Activated naive CD4-positive, alpha-beta T cell treated with anti-CD3 and anti-CD28 coated beads, Interleukin-2, amount 50 U/mL, for 72 hours (primary cell): ENCODE measurements at regions not wholly inside any gene's neighbourhood (a gene's known extent, or its start where the extent isn't known, plus 50 kb on each side); places are given as distances from the start of the nearest gene placed in this dataset.
"Not testable (repeated sequence)": the region's sequence is repeated elsewhere in the genome, so short reads cannot be mapped to it uniquely, and the experiment has no call there.

Experiments
- ATAC-seq, 2 donors: fragments of 150-1000 bp; cut with Tn5 transposase; 2 replicates each; pipeline ENCODE4 v1.10.0; 2021; ENCODE audit warnings: mild to moderate bottlenecking in 2 of 2, moderate library complexity in 2 of 2
- DNase-seq, 2 donors: peaks; one replicate each; pipeline ENCODE4 v3.0.0; 2021 to 2022; ENCODE audit warnings: low spot score in 2 of 2
- H3K27ac Mint-ChIP-seq, 2 donors: one replicate each; pipeline ENCODE4 v1.8.0; 2022; ENCODE audit warnings: mild to moderate bottlenecking in 2 of 2, mixed read lengths in 2 of 2
- H3K36me3 Mint-ChIP-seq, 2 donors: one replicate each; pipeline ENCODE4 v1.8.0; 2022; ENCODE audit warnings: mixed read lengths in 2 of 2
- H3K9me3 Mint-ChIP-seq, 2 donors: one replicate each; pipeline ENCODE4 v1.8.0; 2022; ENCODE audit warnings: mixed read lengths in 2 of 2

DNA sequence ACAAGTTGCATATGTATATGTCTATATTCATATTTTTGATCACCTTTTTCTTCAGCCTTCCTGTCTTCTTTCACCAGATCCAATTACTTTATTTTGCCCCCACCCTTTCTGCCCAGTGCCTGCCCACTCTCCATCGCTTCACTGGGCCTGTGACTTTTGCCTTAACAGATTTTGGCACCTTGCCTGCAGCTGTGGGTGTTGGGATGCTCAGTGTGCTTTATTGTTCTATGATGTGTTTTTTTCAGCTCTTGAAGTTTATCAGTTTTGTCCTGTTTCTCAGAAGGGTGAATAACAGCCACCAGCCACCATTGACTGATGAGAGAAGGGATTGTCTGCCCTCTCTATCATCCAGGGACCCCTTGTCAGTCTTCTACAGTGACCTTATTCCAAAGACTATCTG, 77.2 kb upstream of the GALNT7 start:
- DNase-seq, result no peak
- H3K36me3 Mint-ChIP-seq, result no peaks in the 10 kb centered on the region
- H3K9me3 Mint-ChIP-seq, result no peaks in the 10 kb centered on the region
- no peak for ATAC-seq
- no peak overlapping the region for H3K27ac Mint-ChIP-seq

DNA sequence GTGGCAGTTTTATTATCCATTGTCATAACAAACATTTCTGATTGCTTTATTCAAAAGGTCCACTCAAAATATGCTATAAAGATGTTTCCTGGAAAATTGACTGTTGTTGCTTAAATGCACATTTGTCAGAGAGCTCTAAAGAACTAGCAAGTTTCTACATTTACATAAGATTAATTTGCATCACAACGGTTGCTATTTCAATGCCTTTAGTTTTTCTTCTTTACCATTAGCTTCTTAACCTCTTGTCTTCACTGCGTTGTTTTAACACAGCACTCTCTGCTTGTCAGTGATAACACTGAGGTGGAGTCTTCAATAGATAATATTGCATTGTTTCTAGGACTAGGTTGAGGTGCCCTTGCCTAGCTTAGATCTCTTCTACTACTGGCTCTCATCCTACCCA, 76.7 kb upstream of the GALNT7 start:
- DNase-seq, result no peak
- Mint-ChIP-seq H3K27ac (no peak overlapping the region), H3K36me3 (no peaks in the 10 kb centered on the region), H3K9me3 (no peaks in the 10 kb centered on the region)
- no peak for ATAC-seq

DNA sequence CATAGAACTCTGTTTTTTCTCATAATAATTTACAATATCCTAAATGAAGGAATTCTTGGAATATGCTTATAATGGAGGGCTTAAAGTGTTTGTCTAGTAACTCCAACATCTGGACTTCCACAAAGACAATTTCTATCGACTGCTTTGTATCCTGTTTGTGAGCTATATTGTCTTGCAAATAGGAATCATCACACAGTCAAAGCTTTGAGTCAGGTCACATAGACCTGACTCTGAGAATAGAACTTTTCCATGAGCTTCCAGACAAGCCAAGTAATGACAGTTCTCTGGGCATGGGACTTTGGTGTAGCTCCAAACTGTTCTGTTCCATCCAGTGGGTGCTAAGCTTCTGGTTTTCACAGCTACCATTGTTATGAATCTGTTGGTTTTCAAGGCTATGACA, 75.2 kb upstream of the GALNT7 start:
- ATAC-seq (no peak), DNase-seq (no peak)
- H3K36me3 Mint-ChIP-seq, result no peaks in the 10 kb centered on the region
- no peaks in the 10 kb centered on the region for H3K9me3 Mint-ChIP-seq
- H3K27ac Mint-ChIP-seq, result no peak overlapping the region

DNA sequence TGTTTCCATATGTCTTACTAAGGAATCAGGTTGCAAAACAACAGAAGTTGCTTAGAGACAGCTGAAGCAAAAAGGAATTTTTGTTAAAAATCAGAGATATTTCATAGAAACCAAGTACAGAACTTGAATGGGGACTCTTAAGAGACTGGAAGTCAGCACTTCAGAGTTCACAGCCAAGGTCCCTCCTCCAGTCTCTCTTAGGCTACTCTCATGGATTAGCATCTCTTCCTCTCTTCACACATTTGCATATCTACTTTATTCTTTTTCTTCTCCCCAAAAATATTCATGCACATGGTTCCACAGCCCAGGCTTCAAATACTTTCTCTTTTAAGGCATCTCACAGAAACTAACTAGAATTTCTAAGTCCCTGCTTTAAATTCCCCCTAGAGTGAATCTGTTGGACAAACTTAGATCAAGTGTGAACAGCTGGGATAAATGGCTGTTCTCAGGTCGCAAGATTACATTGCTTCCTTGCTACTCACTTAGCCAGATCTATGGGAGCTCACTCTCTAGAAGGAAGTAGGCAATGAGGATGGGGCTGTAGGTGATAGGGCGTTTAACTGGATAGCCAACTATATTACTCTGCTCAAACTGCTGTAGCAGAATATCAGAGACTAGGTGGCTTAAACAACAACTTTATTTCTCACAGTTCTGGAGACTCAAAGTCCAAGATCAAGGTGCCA, 73.7 kb upstream of the GALNT7 start:
- no peak for DNase-seq
- ATAC-seq, result no peak
- Mint-ChIP-seq H3K9me3 (no peaks in the 10 kb centered on the region), H3K27ac (no peak overlapping the region), H3K36me3 (no peaks in the 10 kb centered on the region)

DNA sequence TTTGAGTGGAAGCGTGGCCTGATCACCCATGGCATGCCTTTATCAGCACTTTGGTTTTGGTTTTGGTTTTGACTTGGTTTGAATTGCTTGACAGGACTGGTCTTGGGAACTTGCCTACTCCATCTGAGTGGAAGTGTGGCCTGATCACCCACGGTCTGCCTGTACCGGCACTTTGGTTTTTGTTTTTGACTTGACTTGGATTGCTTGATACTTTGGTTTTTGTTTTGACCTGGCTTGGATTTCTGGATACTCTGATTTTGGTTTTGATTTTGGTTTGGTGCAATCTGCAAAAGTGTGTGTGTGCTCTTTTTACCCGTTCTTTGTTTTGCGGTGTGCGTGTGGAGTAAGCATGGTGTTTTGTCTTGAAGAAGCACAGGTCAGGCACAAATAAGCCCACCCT, 69.2 kb upstream of the GALNT7 start:
- not testable (repeated sequence) for H3K36me3 Mint-ChIP-seq, H3K27ac Mint-ChIP-seq

DNA sequence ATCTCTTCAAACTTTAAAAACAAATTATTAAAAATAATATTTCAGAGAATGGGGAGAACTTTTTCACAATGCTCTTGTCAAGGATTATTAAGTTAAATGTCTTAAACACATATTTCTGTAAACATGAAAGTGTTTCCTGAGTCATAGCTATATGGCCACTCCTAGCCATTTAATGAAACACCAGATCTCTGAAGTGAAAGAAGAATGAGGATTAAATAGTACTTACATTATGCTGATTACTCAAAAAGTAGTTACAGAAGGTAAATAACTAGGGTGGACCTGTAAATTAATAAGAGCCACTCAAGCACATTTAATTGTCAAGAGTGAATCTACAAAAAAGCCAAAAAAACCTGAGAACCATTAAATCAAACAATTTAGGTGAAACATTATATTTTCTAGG, 57.6 kb upstream of the GALNT7 start:
- Mint-ChIP-seq H3K27ac (no peak overlapping the region), H3K9me3 (no peaks in the 10 kb centered on the region), H3K36me3 (peaks cover 0 to 6% of the 10 kb centered on the region in 2 donors)
- DNase-seq, result no peak
- ATAC-seq, result no peak

More for the DNA sequence above, 69.2 kb upstream of the GALNT7 start:
- DNase-seq, ATAC-seq, H3K9me3 Mint-ChIP-seq: not testable (repeated sequence)

DNA sequence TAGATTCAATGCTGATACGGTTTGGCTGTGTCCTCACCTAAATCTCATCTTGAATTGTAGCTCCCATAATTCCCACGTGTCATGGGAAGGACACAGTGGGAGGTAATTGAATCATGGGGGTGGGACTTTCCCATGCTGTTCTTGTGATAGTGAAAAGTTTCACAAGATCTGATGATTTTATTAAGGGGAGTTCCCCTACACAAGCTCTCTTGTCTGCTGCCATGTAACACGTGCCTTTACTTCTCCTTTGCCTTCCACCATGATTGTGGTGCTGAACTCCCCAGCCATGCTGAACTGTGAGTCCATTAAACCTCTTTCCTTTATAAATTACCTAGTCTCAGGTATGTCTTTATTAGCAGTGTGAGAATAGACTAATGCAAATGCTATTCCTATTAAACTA, 51.2 kb upstream of the GALNT7 start:
- DNase-seq, H3K27ac Mint-ChIP-seq: not testable (repeated sequence)
- peak; percentile 22 to 59 for ATAC-seq
- Mint-ChIP-seq H3K36me3 (peaks cover 6 to 19% of the 10 kb centered on the region in 2 donors), H3K9me3 (peaks cover 5 to 14% of the 10 kb centered on the region in 2 donors)
